ENCODE measurements at regions not wholly inside any gene's neighbourhood (a gene's known extent, or its start where the extent isn't known, plus 50 kb on each side); places are given as distances from the start of the nearest gene placed in this dataset.

DNA sequence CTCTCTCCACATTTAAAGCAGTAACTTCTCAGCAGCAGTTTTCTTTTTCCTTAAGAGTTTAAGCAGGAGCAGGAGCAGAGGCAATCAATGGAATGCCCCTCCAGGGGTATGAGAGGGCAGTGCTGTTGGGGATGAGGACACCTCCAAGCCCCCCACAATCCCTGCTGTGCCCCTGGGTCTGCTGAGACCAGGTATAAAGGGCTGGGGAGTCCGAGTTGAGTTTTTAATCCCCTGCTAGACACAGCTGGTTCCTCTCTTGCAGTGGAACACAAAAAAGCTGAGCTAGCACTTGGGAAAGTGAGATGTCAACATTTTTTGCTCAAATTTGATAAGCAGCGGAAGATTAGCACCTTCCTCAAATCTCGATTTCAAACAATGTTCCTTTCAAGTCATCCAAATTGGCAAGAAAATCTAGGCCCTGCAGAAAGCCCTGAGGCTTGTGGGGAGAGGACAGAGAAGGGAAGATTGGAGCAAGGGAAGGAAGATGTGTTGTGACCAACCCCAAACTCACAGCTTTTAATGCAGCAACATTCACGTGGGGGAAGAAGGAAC, 581.9 kb downstream of the SOX6 start:
- no peak for TF ChIP-seq CTCF (IDR thresholded peaks at IDR 0.05; ENCODE audit: low read depth, low read length)
- no peak for TF ChIP-seq EZH2phosphoT487 (IDR thresholded peaks at IDR 0.05; ENCODE audit: low read depth)
